DMS153 treated with DMSO at 0.1 percent for 48 hours (cell line): ENCODE measurements at regions not wholly inside any gene's neighbourhood (a gene's known extent, or its start where the extent isn't known, plus 50 kb on each side); places are given as distances from the start of the nearest gene placed in this dataset.
A peak's percentile ranks its signal among the peaks of the same experiment; 100 is the strongest.
"Not testable (repeated sequence)": the region's sequence is repeated elsewhere in the genome, so short reads cannot be mapped to it uniquely, and the experiment has no call there.

Source experiments
- DNase-seq: peaks from one replicate; lab custom pipeline; 2025; ENCODE audit not compliant: unreplicated experiment; lab: John Stamatoyannopoulos, UW

- no peak for DNase-seq
Measured at GRCh38 chr11:12585861-12586260, 88.4 kb upstream of the TEAD1 start.

- no peak for DNase-seq
Measured at GRCh38 chr11:12587333-12587991, 86.8 kb upstream of the TEAD1 start.

GRCh38 chr11:12591706-12592105, 82.5 kb upstream of the TEAD1 start:
- no peak for DNase-seq

GRCh38 chr11:12592283-12592682, 81.9 kb upstream of the TEAD1 start:
- DNase-seq: no peak

- not testable (repeated sequence) for DNase-seq
Measured at GRCh38 chr11:12595089-12595847, 79.0 kb upstream of the TEAD1 start.

- no peak for DNase-seq
Measured at GRCh38 chr11:12598330-12599256, 75.6 kb upstream of the TEAD1 start.

GRCh38 chr11:12599408-12600143, 74.6 kb upstream of the TEAD1 start:
- DNase-seq: peak; percentile 34

- no peak for DNase-seq
Measured at GRCh38 chr11:12600829-12601228, 73.4 kb upstream of the TEAD1 start.

GRCh38 chr11:12602421-12602820, 71.8 kb upstream of the TEAD1 start:
- no peak for DNase-seq

- DNase-seq: no peak
Measured at GRCh38 chr11:12603143-12604088, 70.8 kb upstream of the TEAD1 start.

GRCh38 chr11:12604557-12605153, 69.6 kb upstream of the TEAD1 start:
- DNase-seq: no peak

GRCh38 chr11:12606597-12606996, 67.6 kb upstream of the TEAD1 start:
- no peak for DNase-seq

- not testable (repeated sequence) for DNase-seq
Measured at GRCh38 chr11:12608678-12609077, 65.5 kb upstream of the TEAD1 start.

GRCh38 chr11:12611352-12611751, 62.9 kb upstream of the TEAD1 start:
- DNase-seq: no peak

GRCh38 chr11:12617632-12618031, 56.6 kb upstream of the TEAD1 start:
- DNase-seq: no peak

- DNase-seq: no peak
Measured at GRCh38 chr11:12618743-12619540, 55.3 kb upstream of the TEAD1 start.

GRCh38 chr11:12623869-12624268, 50.4 kb upstream of the TEAD1 start:
- DNase-seq: no peak
